HepG2 (cell line): ENCODE measurements at regions not wholly inside any gene's neighbourhood (a gene's known extent, or its start where the extent isn't known, plus 50 kb on each side); places are given as distances from the start of the nearest gene placed in this dataset.

Source experiments
- small RNA-seq, 3 experiments: library from RNA; depleted of rRNA; stranded (forward); fragments of <200 nt; gene quantifications; one replicate each; pipeline ENCODE3, GENCODE V24; 2012; ENCODE audit warnings: low read depth in 2 of 3, low replicate concordance in 1 of 3; ENCODE audit not compliant: insufficient read length in 3 of 3, insufficient read depth in 2 of 3

Small RNAs in the stretch of these regions (small RNA-seq; reads per million reads assigned to genes)
- 0 reads per million in 3 experiments for gene RNU7-148P
